PFSK-1 (cell line): ENCODE measurements at regions not wholly inside any gene's neighbourhood (a gene's known extent, or its start where the extent isn't known, plus 50 kb on each side); places are given as distances from the start of the nearest gene placed in this dataset.

Experiments used
- POLR2AphosphoS5 ChIP-seq: IDR thresholded peaks from 2 replicates; pipeline ENCODE4 v1.6.1; 2012; ENCODE audit warnings: low read depth, mild to moderate bottlenecking, control low read depth, low read length, moderate library complexity
- REST ChIP-seq, 2 experiments: IDR thresholded peaks; 2 replicates each; pipeline versions ENCODE4 v1.6.1 to v1.8.0; 2011 to 2012; ENCODE audit warnings: low read depth in 2 of 2, low read length in 2 of 2, control low read depth in 1 of 2, inconsistent platforms in 1 of 2, mild to moderate bottlenecking in 1 of 2, moderate library complexity in 1 of 2; ENCODE audit not compliant: insufficient read depth in 1 of 2
- SIN3A ChIP-seq: IDR thresholded peaks from 2 replicates; pipeline ENCODE4 v1.6.1; 2012; ENCODE audit warnings: mild to moderate bottlenecking, low read length, moderate library complexity, borderline replicate concordance; ENCODE audit not compliant: insufficient read depth
- TAF1 ChIP-seq: IDR thresholded peaks from 2 replicates; pipeline ENCODE4 v1.6.1; 2012; ENCODE audit warnings: low read length, control low read depth, borderline replicate concordance; ENCODE audit not compliant: insufficient read depth

- no peak for TF ChIP-seq TAF1
- no peak for TF ChIP-seq POLR2AphosphoS5
- TF ChIP-seq REST (IDR thresholded peaks at IDR 0.05; ENCODE audit: insufficient read depth in 1 of 2, low read depth in 2 of 2, low read length in 2 of 2) = no peak
- no peak for TF ChIP-seq SIN3A
Observed at GRCh38 chr16:86195863-86196630, 297.1 kb downstream of the IRF8 start.
